Right ventricle myocardium inferior (tissue), 1 donor: ENCODE measurements at regions not wholly inside any gene's neighbourhood (a gene's known extent, or its start where the extent isn't known, plus 50 kb on each side); places are given as distances from the start of the nearest gene placed in this dataset.
"Not testable (repeated sequence)": the region's sequence is repeated elsewhere in the genome, so short reads cannot be mapped to it uniquely, and the experiment has no call there.

Source experiments
- ATAC-seq: fragments of 200-7000 bp; cut with Tn5 transposase; one replicate; pipeline ENCODE4 v1.9.1; 2020; ENCODE audit warnings: mild to moderate bottlenecking, moderate library complexity
- DNase-seq: peaks from one replicate; pipeline ENCODE4 v3.0.0; 2021; ENCODE audit errors: missing footprints
- intact Hi-C: fragments of 100-400 bp; cut with DNase I; formaldehyde crosslinking; loops from one replicate; pipeline ENCODE4 v1.11.0; 2022
- donor health status: DM: no; HTN: yes; CAD: no; lungs with severe emphysema.

DNA sequence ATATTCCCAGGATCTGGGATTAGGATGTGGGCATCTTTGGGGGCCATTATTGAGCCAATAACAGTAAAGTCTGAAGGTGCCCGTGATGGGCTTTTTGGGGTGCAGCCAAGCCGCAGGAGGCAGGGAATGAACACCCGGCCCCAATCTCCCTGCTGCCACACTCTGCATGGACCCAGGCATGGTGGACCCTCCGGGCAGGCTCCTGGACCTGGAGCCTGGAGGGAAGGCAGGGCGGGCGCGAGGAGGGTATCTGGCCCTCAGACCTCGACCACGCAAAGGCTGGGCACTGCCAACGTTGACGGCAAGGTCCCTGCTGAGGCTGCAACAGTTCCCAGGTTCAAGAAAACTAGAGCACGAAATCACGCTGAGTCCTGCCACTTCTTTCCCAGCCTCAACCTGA is 150.9 kb upstream of the ZNF469 start:
- DNase-seq, intact Hi-C loops, ATAC-seq: not testable (repeated sequence)

DNA sequence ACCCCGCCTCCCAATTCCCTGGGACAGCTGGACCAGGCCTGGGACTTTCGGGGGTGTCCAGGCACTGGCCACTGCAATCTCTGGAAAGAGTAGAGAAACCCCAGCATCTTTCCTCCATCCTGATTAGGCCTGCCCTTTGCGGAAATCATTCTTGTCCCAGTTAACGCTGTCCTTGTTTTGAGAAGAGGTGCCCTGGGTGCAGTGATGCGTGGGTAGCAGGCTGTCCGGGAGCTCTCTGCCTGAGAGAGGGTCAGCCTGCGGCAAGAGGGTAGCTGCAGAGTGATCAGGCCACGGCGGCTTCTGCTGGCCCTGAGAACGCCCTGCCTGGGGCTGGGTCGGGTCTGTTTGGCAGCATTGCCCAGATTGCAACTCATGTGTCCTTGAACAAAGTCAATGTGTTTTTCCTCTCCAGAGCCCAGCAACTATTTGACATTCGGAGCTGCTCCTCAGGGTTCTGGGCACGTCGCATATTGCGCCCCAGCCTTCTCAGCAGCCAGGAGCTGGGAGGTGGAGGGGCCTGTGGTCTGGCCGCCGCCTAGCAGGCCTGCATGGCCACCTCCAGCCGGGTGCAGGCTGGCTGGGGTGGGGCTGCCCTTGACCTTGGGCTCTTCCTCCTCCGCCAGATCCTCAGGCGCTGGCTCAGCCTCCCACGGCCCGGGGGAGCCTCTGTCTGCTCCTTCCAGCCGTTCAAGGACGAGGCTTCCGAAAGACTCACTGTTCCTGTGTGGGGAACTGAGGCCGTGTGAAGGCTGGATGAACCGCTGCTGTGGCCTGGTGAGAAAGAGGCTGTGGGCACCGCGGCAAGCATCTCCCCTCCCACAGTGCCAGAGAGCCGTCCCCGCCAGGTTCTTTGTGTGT is 150.1 kb upstream of the ZNF469 start:
- ATAC-seq, DNase-seq, intact Hi-C loops: not testable (repeated sequence)

DNA sequence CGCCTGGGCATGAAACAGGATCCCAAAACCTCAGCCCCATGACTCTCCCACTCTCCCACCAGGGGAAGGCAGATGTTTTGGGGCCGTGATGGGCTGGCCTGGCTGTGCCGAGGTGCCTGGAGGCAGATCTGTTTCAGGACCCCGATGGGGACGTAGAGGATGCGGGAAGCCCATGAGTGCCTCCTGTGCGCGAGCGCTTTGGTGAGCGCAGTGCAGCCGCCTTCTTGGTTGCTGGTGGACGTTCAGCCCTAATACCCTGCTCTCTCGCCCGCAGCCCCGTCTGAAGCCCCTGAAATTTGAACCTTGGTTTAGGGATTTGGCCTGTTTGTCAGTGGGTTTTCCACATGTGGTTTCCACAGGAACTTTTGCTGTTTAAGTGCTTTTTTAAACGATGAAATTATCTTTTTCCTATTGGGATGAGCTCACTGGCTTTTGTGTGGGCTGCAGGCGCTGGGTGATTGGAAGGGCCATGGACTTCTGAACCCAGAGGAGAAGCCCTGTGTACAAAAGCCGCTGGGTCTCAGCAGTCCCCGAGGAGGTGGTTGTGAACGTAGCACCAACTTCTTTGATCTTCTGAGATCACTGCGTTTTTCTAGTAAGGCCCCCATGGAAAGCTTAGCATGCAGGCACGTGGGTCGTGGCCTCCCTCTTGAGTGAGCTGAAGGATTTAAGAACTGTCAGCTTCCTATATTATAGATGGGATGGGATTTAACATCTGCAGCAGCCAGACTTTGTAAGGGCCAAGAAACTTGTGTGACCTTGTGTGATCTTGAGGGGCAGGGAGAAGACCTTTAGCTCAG is 148.9 kb upstream of the ZNF469 start:
- intact Hi-C loops, DNase-seq, ATAC-seq: not testable (repeated sequence)

DNA sequence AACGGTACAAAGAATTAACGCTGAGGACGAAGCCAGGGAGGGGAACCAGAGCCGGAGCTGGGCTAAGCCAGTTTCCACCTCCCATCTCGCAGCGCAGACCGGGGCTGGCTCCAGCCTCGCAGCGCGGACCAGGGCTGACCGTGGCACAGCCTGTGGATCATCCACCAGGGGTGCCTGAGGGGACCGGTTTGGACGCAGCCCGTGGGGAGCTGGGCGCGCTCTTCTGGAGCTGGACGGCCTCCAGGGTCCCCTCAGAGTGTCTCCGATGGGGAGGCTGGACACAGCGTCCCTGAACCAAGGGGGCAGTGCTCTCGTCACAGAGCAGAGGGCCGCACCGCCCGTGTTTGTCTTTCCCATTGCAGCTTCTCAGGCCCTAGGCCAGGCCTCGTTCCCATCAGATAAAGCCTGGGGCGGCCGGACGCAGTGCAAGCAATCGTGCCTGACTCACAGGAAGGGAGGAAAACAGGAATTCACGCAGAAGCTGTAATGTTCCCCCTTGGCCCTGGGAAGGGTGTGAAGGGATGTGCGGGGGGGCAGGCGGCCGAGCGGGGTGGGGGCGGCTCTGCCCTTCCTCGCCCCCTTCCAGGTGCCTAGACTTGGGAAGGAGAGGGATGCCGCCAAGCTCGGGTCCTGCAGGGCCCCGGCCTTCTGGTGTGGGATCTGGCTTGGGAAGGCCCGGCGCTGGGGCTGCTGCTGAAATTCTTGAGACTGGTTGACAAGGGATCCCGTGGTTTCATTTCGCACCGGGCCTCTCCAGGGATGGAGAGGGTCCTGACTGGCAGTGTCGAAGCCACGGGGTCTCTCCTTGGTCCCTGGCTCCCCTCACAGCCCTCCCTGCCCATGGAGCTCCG is 148.1 kb upstream of the ZNF469 start:
- peak; percentile 89 for ATAC-seq
- intact Hi-C loops, DNase-seq: not testable (repeated sequence)

DNA sequence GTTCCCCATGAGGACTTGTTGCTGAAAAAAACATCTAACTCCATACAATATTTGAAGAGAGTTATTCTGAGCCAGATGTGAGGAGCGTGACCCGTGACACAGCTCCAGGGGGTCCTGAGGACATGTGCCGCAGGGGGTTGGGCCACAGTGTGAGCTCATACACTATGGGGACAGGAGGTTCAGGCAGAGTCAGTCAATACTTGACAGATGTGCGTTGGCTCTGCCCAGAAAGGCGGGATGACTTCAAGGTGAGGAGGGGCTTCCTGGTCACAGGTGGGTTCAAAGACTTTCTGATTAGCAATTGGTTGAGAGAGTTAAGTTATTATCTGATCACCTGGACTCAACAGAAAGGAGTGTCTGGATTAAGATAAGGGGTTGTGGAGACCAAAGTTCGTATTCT is 147.1 kb upstream of the ZNF469 start:
- DNase-seq, ATAC-seq, intact Hi-C loops: not testable (repeated sequence)

DNA sequence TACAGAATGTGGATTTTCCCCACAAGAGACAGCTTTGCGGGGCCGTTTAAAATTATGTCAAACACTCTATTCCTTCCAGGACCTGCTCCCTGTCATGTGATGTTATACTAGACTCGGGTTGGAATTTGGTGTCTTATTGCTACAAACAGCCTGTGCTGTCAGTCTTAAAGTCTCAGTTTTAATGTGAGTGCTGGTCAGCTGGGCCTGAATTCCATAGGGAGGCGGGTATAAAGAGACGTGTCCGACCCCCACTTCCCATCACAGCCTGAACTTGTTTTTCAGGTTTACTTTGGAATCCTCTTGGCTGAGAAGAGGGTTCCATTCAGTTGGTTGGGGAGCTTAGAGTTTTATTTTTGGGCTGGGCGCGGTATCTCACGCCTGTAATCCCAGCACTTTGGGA is 146.5 kb upstream of the ZNF469 start:
- DNase-seq, intact Hi-C loops, ATAC-seq: not testable (repeated sequence)

DNA sequence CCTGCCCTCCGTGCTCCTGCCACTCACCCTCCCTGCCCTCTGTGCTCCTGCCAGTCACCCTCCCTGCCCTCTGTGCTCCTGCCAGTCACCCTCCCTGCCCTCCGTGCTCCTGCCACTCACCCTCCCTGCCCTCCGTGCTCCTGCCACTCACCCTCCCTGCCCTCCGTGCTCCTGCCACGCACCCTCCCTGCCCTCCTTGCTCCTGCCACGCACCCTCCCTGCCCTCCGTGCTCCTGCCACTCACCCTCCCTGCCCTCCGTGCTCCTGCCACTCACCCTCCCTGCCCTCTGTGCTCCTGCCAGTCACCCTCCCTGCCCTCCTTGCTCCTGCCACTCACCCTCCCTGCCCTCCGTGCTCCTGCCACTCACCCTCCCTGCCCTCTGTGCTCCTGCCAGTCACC is 145.4 kb upstream of the ZNF469 start:
- ATAC-seq, DNase-seq, intact Hi-C loops: not testable (repeated sequence)

DNA sequence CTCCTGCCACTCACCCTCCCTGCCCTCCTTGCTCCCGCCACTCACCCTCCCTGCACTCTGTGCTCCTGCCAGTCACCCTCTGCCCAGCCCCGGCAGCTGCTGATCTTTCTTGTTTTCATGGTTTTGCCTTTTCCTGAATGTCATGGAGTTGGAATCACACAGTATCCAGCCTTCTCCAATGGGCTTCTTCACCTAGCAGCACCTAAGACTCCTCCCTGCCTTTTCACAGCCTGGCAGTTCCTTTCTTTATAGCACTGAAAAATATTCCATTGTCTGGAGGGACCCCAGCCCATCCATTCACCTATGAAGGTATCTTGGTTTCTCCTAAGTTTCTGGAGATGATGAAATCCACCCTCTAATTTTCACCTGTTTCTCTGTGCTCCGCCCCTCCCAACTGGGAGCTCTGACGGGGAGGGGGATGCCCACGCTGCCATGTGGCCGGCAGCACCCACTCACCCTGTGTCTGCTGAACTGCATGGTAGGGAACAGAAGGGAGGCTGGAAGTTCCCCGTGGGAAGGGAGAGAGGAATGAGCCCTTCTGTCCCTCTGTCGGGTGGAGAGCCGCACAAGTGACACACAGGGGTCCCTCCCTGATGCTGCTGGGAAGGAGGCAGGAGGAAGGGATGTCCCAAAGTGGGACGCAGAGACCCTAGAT is 144.9 kb upstream of the ZNF469 start:
- ATAC-seq, intact Hi-C loops, DNase-seq: not testable (repeated sequence)

DNA sequence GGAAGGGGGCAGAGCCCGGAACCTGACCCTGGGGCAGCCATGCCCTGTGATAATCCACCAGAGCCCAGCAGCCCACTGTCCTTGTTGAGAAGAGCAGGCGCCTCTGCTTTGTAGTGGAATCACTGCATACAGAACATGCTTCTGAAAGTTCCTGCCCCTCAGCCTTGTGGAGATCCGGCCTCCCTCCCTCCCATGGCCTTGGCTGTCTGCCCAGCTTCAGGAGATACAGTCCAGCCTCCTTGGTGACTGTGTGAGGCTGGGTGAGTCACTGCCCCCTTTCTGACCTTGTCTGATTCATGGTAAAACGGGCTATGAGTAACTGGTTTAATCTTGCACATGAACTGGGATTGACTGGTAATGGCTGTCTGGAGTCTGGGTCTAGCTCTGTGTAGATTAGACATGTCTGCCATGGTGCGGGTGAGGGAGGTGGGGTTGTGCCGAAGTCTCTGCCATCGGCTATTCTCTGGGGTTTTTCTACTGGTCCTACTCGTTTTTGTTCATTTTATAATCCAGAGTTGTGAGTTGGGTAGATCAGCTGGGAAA is 144.0 kb upstream of the ZNF469 start:
- ATAC-seq, result peak; percentile 82
- intact Hi-C loops, result not testable (repeated sequence)
- peak; percentile 94 for DNase-seq

DNA sequence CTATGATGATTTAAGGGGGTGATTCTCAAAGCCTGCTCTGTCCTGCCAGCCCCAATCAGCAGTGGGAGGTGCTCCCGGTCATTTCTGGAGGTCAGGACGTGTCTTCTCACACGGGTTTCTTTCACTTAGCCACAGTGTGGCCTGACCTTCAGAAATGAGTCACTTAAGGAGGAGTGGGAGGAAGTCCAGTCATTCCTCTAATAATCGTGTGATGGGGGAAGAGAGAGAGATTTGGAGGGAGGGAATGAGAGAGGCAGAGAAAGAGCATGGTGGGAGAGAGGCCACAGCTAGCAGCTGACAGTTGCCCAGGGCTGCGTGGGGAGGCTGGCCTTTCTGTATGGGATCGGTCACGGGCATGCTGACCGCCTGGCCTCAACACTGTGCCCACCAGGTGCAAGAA is 142.6 kb upstream of the ZNF469 start:
- intact Hi-C loops, DNase-seq, ATAC-seq: not testable (repeated sequence)

DNA sequence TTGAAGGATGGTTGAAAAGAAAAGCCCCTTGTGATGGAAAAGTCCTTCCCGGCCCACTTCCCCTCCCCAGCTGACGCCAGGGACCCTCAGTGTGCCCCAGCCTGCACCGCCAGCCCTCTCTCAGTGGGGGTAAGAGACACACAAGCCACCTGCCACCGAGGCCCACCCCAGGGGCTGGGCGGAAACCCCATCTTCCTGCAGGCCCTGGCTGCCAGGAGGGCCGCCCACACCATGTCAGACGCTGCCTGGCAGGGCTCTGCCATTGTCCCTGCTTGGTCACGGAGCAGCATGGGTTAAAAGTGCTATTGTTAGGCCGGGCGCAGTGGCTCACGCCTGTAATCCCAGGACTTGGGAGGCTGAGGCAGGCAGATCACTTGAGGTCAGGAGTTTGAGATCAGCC is 142.0 kb upstream of the ZNF469 start:
- DNase-seq, intact Hi-C loops, ATAC-seq: not testable (repeated sequence)

DNA sequence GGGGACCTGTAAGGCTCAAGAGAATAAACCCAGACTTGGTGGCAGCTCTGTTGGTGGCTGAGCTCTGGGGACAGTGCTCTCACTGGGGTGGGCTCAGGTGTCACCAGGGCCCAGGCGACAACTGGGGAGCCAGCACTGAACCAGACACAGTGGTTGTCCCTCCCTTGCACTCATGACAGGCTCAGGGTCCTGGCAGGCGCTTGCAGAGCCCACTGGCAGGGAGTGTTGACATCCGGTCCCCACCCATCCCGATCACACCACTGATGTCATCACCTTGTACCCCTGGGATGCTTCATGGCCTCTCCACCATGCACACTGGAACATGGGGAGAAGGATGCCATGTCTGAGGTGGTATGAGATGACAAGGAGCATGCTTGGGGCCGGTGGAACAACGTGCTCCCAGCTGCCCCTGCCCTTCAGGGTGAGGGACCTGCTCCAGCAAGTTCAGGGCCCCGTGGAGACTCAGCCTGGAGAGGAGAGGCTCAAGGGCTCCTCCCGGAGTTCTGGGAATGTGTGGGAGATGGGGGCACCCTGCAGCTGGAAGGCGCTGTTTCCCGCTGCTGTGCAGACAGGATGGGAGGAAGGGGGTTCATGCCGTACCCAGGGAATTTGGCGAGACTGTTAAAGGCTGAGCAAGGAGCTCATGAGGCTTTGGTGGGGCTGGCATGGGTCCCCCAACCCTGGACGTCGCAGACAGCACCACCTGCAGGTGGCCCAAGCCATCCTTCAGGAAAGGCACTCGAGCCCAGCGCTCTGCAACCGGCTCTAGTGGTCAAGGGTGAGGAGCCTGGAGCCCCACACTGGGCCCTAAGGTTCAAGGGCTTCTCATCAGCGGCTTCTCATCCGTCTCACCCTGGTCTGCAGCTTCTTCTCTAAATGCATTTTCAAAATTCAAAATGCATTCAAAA is 141.1 kb upstream of the ZNF469 start:
- intact Hi-C loops, ATAC-seq, DNase-seq: not testable (repeated sequence)

DNA sequence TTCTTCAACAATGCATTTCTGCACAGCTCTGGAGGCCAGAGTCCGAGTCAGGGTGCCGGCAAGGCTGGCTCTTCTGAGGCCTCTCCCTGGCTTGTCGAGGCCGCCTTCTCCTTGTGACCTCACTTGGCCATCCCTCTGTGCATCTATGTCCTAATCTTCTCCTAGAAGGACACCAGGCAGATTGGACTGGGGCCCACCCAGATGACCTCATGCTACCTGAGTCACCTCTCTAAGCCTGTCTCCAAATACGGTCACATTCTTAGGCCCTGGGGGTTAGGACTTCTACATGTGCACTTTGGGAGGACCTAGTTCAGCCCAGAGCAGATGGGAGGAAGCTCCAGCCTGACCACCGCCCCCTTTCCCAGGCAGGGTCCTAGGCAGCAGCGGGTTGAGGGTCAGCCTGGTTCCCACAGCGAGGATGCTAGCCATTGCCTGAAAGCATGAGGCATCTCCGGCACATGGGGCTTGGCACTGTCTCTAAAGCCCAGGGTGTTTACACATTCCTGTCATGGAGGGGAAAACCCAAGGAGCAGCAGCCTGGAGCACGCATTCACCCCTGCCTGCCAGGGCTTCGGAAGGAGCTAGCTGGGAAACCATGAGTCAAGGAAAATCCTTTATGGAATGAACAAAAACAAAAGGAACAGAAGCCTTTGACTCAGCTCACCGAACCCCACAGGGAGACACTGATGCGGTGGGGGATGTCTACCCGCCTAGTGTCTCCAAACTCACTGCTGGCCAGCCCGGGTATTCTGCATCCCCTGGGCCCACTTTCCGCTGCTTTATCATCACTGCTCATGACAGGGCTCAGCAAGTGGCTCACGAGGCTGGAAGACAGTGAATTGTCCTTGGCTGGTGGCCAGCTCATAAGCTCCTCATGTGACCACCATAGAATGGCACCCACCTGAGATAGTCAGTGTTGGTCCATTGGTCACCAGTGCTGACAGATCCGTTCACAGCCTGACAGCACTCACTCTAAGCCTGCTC is 140.2 kb upstream of the ZNF469 start:
- ATAC-seq, intact Hi-C loops, DNase-seq: not testable (repeated sequence)

DNA sequence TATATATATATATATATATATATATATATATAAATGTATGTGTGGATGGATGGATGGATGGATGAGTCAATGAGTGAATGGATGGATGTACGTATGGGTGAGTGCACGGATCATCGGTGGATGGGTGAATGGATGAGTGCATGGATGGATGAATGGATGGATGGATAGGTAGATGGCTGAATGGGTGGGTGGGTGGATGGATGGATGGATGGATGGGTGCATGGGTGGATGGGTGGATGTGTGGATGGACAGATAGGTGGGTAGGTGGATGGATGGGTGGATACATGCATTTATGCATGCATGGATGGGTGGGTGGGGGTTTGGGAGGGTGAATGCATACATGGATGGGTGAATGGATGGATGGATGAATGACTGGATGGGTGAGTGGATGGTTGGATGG is 138.8 kb upstream of the ZNF469 start:
- intact Hi-C loops, ATAC-seq, DNase-seq: not testable (repeated sequence)

DNA sequence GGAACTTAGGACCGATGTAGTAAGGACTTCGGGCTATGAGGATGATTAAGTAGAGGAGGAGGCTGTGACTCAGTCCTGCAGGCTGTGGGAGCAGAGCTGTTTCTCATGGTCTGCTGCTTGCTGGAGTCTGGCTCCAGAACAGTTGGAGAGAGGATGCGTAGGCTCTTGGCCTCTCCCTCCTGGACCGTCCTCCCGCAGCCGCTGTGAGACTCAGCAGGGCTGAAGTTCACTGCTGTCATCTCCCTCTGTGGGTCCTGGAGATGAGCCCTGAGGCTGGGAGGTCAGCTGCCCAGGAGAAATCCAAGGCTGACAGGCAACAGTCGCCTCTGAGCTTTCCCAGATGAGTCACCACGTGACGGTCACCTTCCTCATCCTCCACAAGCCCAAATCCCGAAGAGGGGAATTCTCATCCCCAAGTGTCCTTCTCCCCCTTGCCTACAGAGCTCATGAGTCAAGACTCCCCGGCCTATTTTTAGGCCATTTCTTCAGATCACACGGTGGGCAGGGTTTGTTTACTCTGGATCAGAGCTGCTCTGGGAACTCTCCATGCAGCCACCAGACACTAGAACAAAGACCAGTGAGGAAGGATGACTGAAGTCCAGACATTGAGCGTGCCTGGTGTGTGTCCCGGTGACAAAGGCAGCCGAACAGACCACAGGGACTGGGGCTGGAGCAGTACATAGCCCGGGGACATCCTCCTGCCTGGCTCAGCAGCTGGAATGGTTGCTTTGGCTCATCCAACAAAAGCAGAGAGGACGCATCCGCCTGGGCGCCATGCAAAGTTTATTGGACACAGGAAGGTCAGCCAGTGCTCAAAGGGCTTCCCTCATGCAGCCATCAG is 137.3 kb upstream of the ZNF469 start:
- intact Hi-C loops, result not testable (repeated sequence)
- DNase-seq (peak; percentile 90), ATAC-seq (peak; percentile 95)
